ENCODE measurements at regions not wholly inside any gene's neighbourhood (a gene's known extent, or its start where the extent isn't known, plus 50 kb on each side); places are given as distances from the start of the nearest gene placed in this dataset.
"Not testable (repeated sequence)": the region's sequence is repeated elsewhere in the genome, so short reads cannot be mapped to it uniquely, and the experiment has no call there.

- no peak for DNase-seq
Measured at GRCh38 chr10:20608503-20608902, 288.6 kb downstream of the NEBL start.

- DNase-seq, result no peak
Measured at GRCh38 chr10:20606985-20607384, 290.1 kb downstream of the NEBL start.

DNA sequence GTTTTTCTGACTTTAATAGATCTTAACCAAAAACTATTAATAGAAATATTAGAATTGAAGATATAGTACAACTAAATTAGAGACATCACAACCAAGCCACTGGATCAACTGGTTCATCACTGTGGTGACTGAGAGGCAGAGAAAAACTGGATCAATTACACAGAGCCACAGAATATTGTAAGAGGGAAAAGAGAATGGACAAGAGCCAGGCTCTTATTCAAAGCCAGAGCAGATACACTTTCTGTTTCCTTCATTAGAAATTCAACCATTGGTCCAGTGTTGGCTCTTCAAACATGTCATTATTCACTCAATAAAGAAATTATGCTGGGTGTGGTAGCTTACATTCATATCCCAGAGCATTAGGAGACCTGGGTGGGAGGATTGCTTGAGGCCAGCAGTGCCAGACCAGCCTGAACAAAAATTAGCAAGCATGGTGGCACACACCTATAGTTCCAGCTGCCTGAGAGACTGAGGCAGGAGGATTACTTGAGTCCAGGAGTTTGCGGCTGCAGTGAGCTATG lies 295.1 kb downstream of the NEBL start:
- no peak for DNase-seq

DNA sequence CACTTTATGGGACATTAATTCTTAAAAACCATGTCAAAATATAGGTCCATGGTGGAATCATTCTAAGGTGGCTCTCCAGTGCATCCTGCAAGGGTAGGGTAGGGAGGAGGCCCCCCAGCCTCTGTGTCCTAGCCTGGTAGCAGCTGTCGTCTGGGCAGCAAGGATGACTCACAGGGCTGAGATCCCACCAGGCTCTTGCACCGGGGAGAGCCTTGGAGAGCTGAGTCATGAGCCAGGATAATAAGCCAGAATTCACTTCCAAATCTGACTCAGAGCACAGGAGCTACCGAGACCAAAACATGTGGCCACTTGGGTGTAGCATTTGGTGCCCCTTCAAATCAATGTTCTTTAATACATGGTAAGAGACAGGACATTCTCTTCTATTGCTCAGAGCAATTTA lies 298.5 kb downstream of the NEBL start:
- DNase-seq, result no peak

- DNase-seq, result no peak
Measured at GRCh38 chr10:20596911-20597310, 300.2 kb downstream of the NEBL start.

DNA sequence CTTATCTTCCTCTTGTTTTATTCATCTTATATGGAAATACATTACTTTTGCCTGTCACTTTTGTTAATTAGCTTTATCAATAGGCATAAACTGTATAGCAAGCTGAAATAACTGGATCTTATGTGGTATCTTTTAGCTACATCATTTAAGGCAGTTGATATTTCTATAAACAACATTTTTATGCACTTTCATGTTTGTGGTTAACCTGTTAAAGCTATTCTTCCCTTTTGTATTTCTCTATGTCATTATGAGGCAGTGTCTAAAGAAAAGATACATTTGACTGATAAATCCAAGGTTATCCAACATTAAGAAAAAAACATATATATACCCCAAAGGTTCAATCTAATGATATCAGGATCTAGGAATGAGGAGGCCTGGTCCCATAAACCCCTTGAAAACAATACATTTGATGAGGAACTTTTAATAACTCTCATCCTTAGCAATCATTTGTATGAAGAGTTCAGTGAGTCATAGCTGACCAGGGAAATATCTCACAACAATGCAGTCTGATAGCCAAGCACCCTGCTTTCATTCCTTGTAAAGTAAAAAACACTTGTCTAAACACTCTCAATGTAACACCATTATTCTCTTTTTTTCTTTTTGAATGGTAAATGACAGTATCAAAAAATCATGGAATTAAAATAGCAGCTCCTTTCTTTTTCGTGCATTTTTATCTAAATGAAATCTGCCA lies 300.9 kb downstream of the NEBL start:
- DNase-seq, result no peak

- DNase-seq, result no peak
Measured at GRCh38 chr10:20593649-20594048, 303.5 kb downstream of the NEBL start.

GRCh38 chr10:20582041-20582440 lies 315.1 kb downstream of the NEBL start:
- no peak for DNase-seq

- no peak for DNase-seq
Measured at GRCh38 chr10:20573924-20574323, 323.2 kb downstream of the NEBL start.

GRCh38 chr10:20555990-20556389 lies 341.1 kb downstream of the NEBL start:
- not testable (repeated sequence) for DNase-seq

DNA sequence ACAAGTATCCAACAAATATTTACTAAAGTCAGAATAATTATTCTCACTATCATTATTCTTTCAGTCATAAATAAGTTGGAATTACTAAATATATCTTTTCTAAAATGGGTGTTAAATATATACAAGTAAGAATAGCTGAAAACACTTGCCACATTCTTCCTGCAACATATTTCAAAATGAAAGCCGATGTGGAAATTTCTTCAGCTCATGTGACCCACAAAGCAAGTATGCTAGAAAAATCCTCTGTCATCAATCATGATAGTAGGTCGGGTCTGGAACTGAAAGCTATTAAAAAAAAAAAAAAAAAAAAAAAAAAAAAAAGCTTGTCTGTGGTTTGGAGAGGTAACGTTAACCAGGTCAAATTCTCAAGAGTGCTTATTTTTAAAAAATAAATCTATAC lies 344.7 kb downstream of the NEBL start:
- DNase-seq, result no peak

GRCh38 chr10:20551761-20552160 lies 345.4 kb downstream of the NEBL start:
- DNase-seq, result no peak

GRCh38 chr10:20535897-20536881 lies 360.9 kb downstream of the NEBL start:
- DNase-seq, result no peak

DNA sequence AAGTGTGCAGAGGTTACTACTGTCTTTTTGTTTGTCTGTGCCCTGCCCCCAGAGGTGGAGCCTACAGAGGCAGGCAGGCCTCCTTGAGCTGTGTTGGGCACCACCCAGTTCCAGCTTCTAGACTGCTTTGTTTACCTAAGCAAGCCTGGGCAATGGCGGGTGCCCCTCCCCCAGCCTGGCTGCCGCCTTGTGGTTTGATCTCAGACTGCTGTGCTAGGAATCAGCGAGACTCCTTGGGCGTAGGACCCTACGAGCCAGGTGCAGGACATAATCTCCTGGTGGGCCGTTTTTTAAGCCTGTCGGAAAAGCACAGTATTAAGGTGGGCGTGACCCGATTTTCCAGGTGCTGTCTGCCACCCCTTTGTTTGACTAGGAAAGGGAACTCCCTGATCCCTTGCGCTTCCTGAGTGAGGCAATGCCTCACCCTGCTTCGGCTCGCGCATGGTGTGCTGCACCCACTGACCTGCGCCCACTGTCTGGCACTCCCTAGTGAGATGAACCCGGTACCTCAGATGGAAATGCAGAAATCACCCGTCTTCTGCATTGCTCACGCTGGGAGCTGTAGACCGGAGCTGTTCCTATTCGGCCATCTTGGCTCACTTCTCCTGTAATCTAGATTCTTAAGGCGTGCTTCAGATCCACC lies 365.7 kb downstream of the NEBL start:
- DNase-seq, result not testable (repeated sequence)

DNA sequence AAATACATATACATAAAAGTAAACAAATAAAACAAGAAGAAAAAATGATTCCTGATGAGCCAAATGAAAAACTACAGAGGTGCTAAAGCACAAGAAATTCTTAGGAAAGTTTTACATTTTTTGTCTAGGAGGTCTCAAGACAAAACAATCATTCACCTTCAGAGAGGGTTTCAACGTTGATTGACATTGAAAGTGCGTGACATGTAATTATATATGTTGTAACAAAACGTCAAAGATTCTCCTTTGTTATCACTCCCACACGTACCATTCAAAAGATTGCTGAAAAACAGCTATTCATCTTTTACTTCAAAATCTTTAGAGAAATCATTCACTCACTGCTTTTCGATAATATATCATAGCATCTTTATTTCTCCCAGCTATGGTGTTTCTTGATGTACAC lies 375.9 kb downstream of the NEBL start:
- no peak for DNase-seq

DNA sequence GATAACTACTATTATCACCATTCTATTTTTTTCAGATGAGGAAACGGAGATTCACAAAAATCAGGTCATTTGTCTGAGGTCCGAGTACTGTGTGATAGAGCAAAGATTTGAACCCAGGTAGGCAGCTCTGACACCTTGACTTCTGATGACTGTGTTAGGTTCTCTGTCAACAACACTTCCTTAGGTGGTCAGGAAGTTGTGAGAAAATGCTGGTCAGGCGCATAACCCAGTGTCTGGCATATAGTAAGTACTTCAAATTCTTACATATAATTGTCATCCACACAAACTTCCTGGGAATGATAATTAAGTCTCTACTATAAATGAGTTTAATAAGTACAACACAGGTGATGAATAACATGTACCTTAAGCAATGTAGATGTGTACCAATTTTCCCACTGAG lies 381.5 kb downstream of the NEBL start:
- DNase-seq, result no peak

- DNase-seq, result no peak
Measured at GRCh38 chr10:20512631-20513030, 384.5 kb downstream of the NEBL start.

GRCh38 chr10:20508921-20509320 lies 388.2 kb downstream of the NEBL start:
- DNase-seq, result no peak

GRCh38 chr10:20502903-20503585 lies 394.1 kb downstream of the NEBL start:
- DNase-seq, result no peak

DNA sequence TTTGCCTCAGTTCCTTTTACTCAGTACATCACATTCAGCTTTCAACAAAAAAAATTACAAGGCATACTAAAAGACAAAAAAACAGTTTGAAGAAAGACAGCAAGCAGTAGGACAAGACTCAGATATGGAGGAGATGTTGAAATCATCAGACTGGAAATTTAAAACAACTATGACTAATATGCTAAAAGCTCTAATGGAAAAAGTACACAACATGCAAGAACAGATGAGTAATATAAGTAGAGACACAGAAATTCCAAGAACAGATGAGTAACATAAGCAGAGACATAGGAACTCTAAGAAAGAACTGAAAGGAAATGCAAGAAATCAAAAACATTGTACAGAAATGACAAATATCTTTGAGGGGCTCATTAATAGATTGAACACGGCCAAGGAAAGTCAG lies 402.6 kb downstream of the NEBL start:
- DNase-seq, result peak; percentile 6

GRCh38 chr10:20492447-20492846 lies 404.7 kb downstream of the NEBL start:
- no peak for DNase-seq

- DNase-seq, result no peak
Measured at GRCh38 chr10:20489961-20490360, 407.1 kb downstream of the NEBL start.

GRCh38 chr10:20486791-20487190 lies 410.3 kb downstream of the NEBL start:
- no peak for DNase-seq
